CD4-positive, alpha-beta memory T cell (primary cell): ENCODE measurements at regions not wholly inside any gene's neighbourhood (a gene's known extent, or its start where the extent isn't known, plus 50 kb on each side); places are given as distances from the start of the nearest gene placed in this dataset.

Source experiments
- CTCF ChIA-PET: fragments of 350-600 bp; sonication (Branson Sonifier 250); formaldehyde crosslinking; loops from one replicate; lab custom pipeline; 2021; ENCODE audit warnings: inconsistent platforms; ENCODE audit not compliant: partially characterized antibody; lab: Charles Lee
- POLR2A ChIA-PET: fragments of 350-600 bp; sonication (Branson Sonifier 250); formaldehyde crosslinking; loops from one replicate; lab custom pipeline; 2021; ENCODE audit not compliant: partially characterized antibody; lab: Charles Lee
- DNase-seq, 5 donors: peaks; one replicate each; pipeline versions ENCODE4 v3.0.0 to v3.0.0-alpha.2; 2020 to 2022; ENCODE audit warnings: mixed read lengths in 1 of 5
- H3K27ac ChIP-seq: one replicate; pipeline ENCODE4 v1.7.0; 2013; ENCODE audit warnings: low read depth, low read length
- H3K27me3 ChIP-seq: 2 replicates; pipeline ENCODE4 v1.7.0; 2013; ENCODE audit warnings: mild to moderate bottlenecking, low read length, moderate library complexity; ENCODE audit not compliant: insufficient read depth
- H3K36me3 ChIP-seq: 2 replicates; pipeline ENCODE4 v1.7.0; 2013; ENCODE audit warnings: mild to moderate bottlenecking, low read length, moderate library complexity; ENCODE audit not compliant: insufficient read depth
- H3K4me1 ChIP-seq: 2 replicates; pipeline ENCODE4 v1.7.0; 2013; ENCODE audit warnings: mild to moderate bottlenecking, low read length, moderate library complexity; ENCODE audit not compliant: insufficient read depth
- H3K4me3 ChIP-seq, 2 donors: one replicate each; pipeline ENCODE4 v1.7.0; 2013; ENCODE audit warnings: low read length in 2 of 2, mild to moderate bottlenecking in 1 of 2
- H3K9me3 ChIP-seq, 2 donors: one replicate each; pipeline ENCODE4 v1.7.0; 2013; ENCODE audit warnings: low read length in 2 of 2, control low read depth in 1 of 2; ENCODE audit not compliant: control insufficient read depth in 1 of 2
- H3K27ac Mint-ChIP-seq, 7 donors: one replicate each; pipeline ENCODE4 v1.8.0; 2020 to 2021; ENCODE audit warnings: mixed read lengths in 7 of 7, mild to moderate bottlenecking in 6 of 7, inconsistent platforms in 3 of 7, moderate library complexity in 3 of 7
- H3K27me3 Mint-ChIP-seq, 2 donors: one replicate each; pipeline ENCODE4 v1.8.0; 2020 to 2021; ENCODE audit warnings: mixed read lengths in 2 of 2
- H3K36me3 Mint-ChIP-seq, 2 donors: one replicate each; pipeline ENCODE4 v1.8.0; 2020 to 2021; ENCODE audit warnings: mixed read lengths in 2 of 2, inconsistent platforms in 1 of 2, mild to moderate bottlenecking in 1 of 2
- H3K4me1 Mint-ChIP-seq, 4 donors: one replicate each; pipeline ENCODE4 v1.8.0; 2020 to 2021; ENCODE audit warnings: mixed read lengths in 4 of 4, mild to moderate bottlenecking in 1 of 4
- H3K4me3 Mint-ChIP-seq, 8 donors: one replicate each; pipeline ENCODE4 v1.8.0; 2020 to 2021; ENCODE audit warnings: mixed read lengths in 8 of 8, mild to moderate bottlenecking in 7 of 8, moderate library complexity in 6 of 8, inconsistent platforms in 3 of 8
- H3K9me3 Mint-ChIP-seq, 8 donors: one replicate each; pipeline ENCODE4 v1.8.0; 2020 to 2021; ENCODE audit warnings: mixed read lengths in 8 of 8, mild to moderate bottlenecking in 5 of 8, inconsistent platforms in 3 of 8, moderate library complexity in 1 of 8
- intact Hi-C: fragments of 100-400 bp; cut with micrococcal nuclease; formaldehyde crosslinking; loops from one replicate; pipeline ENCODE4 v1.15.1; 2023

GRCh38 chr6:134640229-134640628 is 309.7 kb downstream of the ALDH8A1 start:
- Histone ChIP-seq H3K27me3 (no peaks in the 10 kb centered on the region), H3K4me3 (no peak overlapping the region), H3K4me1 (peaks cover 11% of the 10 kb centered on the region), H3K27ac (no peak overlapping the region), H3K9me3 (no peaks in the 10 kb centered on the region), H3K36me3 (no peaks in the 10 kb centered on the region)
- Mint-ChIP-seq H3K27me3 (no peaks in the 10 kb centered on the region), H3K27ac (peak overlapping the region in 1 of 7 donors; percentile 69), H3K9me3 (no peaks in the 10 kb centered on the region), H3K4me1 (peaks cover 10 to 20% (median 15%) of the 10 kb centered on the region in 4 donors), H3K36me3 (no peaks in the 10 kb centered on the region), H3K4me3 (no peak overlapping the region)
- CTCF ChIA-PET: interaction anchor here (0.6 to 8.5 kb wide), 35 partner anchors 9 to 1860 kb away, joined by 3 to 158 read pairs (median 5); no protein-coding TSS in a partner anchor
- no peak for DNase-seq
- POLR2A ChIA-PET: interaction anchor here (1.1 to 5.3 kb wide), 6 partner anchors 17 to 473 kb away, joined by 3 to 37 read pairs (median 4); no protein-coding TSS in a partner anchor
- intact Hi-C loops: loop anchor here (2.0 to 5.0 kb wide), 3 partner anchors 203 to 797 kb away; no protein-coding TSS in a partner anchor

- H3K36me3 ChIP-seq: no peaks in the 10 kb centered on the region
- Mint-ChIP-seq H3K4me1 (peaks cover 13 to 30% (median 19%) of the 10 kb centered on the region in 4 donors), H3K4me3 (no peak overlapping the region), H3K27me3 (no peaks in the 10 kb centered on the region), H3K36me3 (no peaks in the 10 kb centered on the region), H3K27ac (no peak overlapping the region), H3K9me3 (no peaks in the 10 kb centered on the region)
- no peaks in the 10 kb centered on the region for H3K9me3 ChIP-seq
- H3K27me3 ChIP-seq: no peaks in the 10 kb centered on the region
- no peak overlapping the region for H3K4me3 ChIP-seq
- ChIA-PET POLR2A (interaction anchor here (5.3 kb wide), 1 partner anchor 464 kb away, joined by 37 read pairs; no protein-coding TSS in a partner anchor), CTCF (interaction anchor here (0.8 to 8.5 kb wide), 12 partner anchors 10 to 514 kb away, joined by 3 to 158 read pairs (median 4); no protein-coding TSS in a partner anchor)
- peaks cover 12% of the 10 kb centered on the region for H3K4me1 ChIP-seq
- no peak overlapping the region for H3K27ac ChIP-seq
- DNase-seq: no peak
- intact Hi-C loops: no loop called here
Measured at GRCh38 chr6:134637847-134638437, 312.0 kb downstream of the ALDH8A1 start.

GRCh38 chr6:134637282-134637681 is 312.6 kb downstream of the ALDH8A1 start:
- no peaks in the 10 kb centered on the region for H3K36me3 Mint-ChIP-seq
- CTCF ChIA-PET: interaction anchor here (0.9 to 1.6 kb wide), 3 partner anchors 458 to 463 kb away, joined by 3 to 6 read pairs (median 4); no protein-coding TSS in a partner anchor

GRCh38 chr6:134636186-134636799 is 313.6 kb downstream of the ALDH8A1 start:
- H3K4me3 Mint-ChIP-seq: peak overlapping the region in 2 of 8 donors; percentile 11 to 62
- H3K4me1 Mint-ChIP-seq: peaks cover 22 to 43% (median 29%) of the 10 kb centered on the region in 4 donors
- DNase-seq: peak; percentile 16 to 61 (median 34)
- Histone ChIP-seq H3K9me3 (no peaks in the 10 kb centered on the region), H3K4me3 (no peak overlapping the region), H3K27ac (no peak overlapping the region), H3K27me3 (no peaks in the 10 kb centered on the region), H3K36me3 (no peaks in the 10 kb centered on the region), H3K4me1 (peaks cover 20% of the 10 kb centered on the region)
- H3K9me3 Mint-ChIP-seq: no peaks in the 10 kb centered on the region
- intact Hi-C loops: no loop called here
- ChIA-PET POLR2A (no interaction called here), CTCF (interaction anchor here (0.6 to 1.6 kb wide), 4 partner anchors 189 to 462 kb away, joined by 3 to 6 read pairs (median 4); no protein-coding TSS in a partner anchor)
- no peaks in the 10 kb centered on the region for H3K36me3 Mint-ChIP-seq
- H3K27me3 Mint-ChIP-seq: no peaks in the 10 kb centered on the region
- H3K27ac Mint-ChIP-seq: peak overlapping the region; percentile 2 to 84 (median 74)

More at GRCh38 chr6:134637282-134637681, 312.6 kb downstream of the ALDH8A1 start:
- Histone ChIP-seq H3K36me3 (no peaks in the 10 kb centered on the region), H3K9me3 (no peaks in the 10 kb centered on the region), H3K27ac (no peak overlapping the region), H3K27me3 (no peaks in the 10 kb centered on the region), H3K4me3 (no peak overlapping the region), H3K4me1 (peaks cover 19% of the 10 kb centered on the region)
- Mint-ChIP-seq H3K27me3 (no peaks in the 10 kb centered on the region), H3K4me3 (no peak overlapping the region), H3K9me3 (no peaks in the 10 kb centered on the region), H3K27ac (peak overlapping the region in 1 of 7 donors; percentile 27), H3K4me1 (peaks cover 18 to 36% (median 25%) of the 10 kb centered on the region in 4 donors)
- POLR2A ChIA-PET: no interaction called here
- no peak for DNase-seq
- intact Hi-C loops: no loop called here

GRCh38 chr6:134634966-134635365 is 314.9 kb downstream of the ALDH8A1 start:
- Histone ChIP-seq H3K27ac (no peak overlapping the region), H3K4me3 (no peak overlapping the region), H3K9me3 (no peaks in the 10 kb centered on the region), H3K27me3 (no peaks in the 10 kb centered on the region), H3K4me1 (peaks cover 20% of the 10 kb centered on the region), H3K36me3 (no peaks in the 10 kb centered on the region)
- Mint-ChIP-seq H3K4me1 (peaks cover 17 to 43% (median 27%) of the 10 kb centered on the region in 4 donors), H3K4me3 (no peak overlapping the region), H3K36me3 (no peaks in the 10 kb centered on the region), H3K27me3 (no peaks in the 10 kb centered on the region), H3K27ac (no peak overlapping the region), H3K9me3 (no peaks in the 10 kb centered on the region)
- ChIA-PET CTCF (interaction anchor here (2.1 to 2.3 kb wide), 2 partner anchors 458 to 461 kb away, joined by 10 read pairs; no protein-coding TSS in a partner anchor), POLR2A (no interaction called here)
- intact Hi-C loops: no loop called here
- DNase-seq: no peak

- no peak overlapping the region for H3K4me3 Mint-ChIP-seq
- Histone ChIP-seq H3K27ac (no peak overlapping the region), H3K36me3 (no peaks in the 10 kb centered on the region), H3K27me3 (no peaks in the 10 kb centered on the region), H3K4me3 (no peak overlapping the region), H3K9me3 (no peaks in the 10 kb centered on the region), H3K4me1 (peaks cover 20% of the 10 kb centered on the region)
- no peak for DNase-seq
- CTCF ChIA-PET: interaction anchor here (1.0 to 2.3 kb wide), 3 partner anchors 192 to 460 kb away, joined by 4 to 10 read pairs (median 10); no protein-coding TSS in a partner anchor
- peaks cover 17 to 43% (median 27%) of the 10 kb centered on the region in 4 donors for H3K4me1 Mint-ChIP-seq
- H3K9me3 Mint-ChIP-seq: no peaks in the 10 kb centered on the region
- POLR2A ChIA-PET: interaction anchor here (1.5 kb wide), 1 partner anchor 457 kb away, joined by 3 read pairs; no protein-coding TSS in a partner anchor
- intact Hi-C loops: no loop called here
- no peaks in the 10 kb centered on the region for H3K27me3 Mint-ChIP-seq
- H3K27ac Mint-ChIP-seq: peak overlapping the region in 1 of 7 donors; percentile 10
- H3K36me3 Mint-ChIP-seq: no peaks in the 10 kb centered on the region
Measured at GRCh38 chr6:134634466-134634865, 315.4 kb downstream of the ALDH8A1 start.
